GM18519 (cell line): ENCODE measurements at regions not wholly inside any gene's neighbourhood (a gene's known extent, or its start where the extent isn't known, plus 50 kb on each side); places are given as distances from the start of the nearest gene placed in this dataset.

Source experiments
- ATAC-seq: cut with Tn5 transposase; IDR thresholded peaks from one replicate; pipeline ENCODE4 v1.9.1; 2021; ENCODE audit warnings: mild to moderate bottlenecking, moderate library complexity; ENCODE audit not compliant: unreplicated experiment, low FRiP score

- ATAC-seq, result no peak
Measured at GRCh38 chr6:144885817-144886216, 600.7 kb downstream of the UTRN start.

DNA sequence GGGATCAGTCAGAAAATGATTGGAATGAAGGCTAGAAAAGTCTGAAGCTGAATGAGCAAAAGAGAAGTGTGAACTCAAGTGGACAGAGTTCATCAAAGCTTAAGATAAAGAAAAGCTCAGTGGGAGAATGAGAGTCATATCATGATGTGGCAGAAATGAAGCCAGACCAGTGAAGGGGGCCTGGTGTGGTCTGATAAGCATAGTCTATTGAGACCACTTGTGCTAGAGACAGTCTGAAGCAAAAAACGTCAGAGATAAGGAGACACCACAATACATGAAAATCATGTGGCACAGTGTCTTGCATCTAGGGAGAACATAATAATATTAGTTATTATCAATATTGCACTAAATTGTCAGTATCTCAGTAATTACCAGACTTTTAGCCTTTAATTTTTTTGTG, 601.5 kb downstream of the UTRN start:
- ATAC-seq, result no peak

GRCh38 chr6:144888621-144889020, 603.5 kb downstream of the UTRN start:
- no peak for ATAC-seq

DNA sequence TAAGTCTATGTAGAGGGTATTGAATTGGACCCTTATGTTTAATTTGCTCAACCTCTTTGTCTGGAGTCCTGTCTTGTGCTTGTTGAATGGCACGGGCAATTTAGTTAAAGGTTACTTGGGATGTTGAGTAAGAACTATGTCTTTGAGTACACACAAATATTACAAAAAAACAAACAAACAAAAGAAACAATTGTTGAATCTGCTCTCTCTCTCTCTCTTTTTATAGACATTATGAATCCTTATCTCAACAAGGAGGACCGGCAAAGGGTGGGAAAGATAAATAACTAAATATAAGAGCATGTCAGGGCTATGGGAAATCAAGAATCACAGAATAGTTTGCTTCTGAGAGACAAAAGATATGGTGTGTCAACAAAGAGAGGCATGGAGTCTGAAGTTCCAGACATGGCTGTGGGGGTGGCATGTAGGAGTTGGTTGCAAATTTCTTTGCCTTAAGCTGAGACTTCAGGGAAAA, 608.6 kb downstream of the UTRN start:
- no peak for ATAC-seq

- ATAC-seq, result no peak
Measured at GRCh38 chr6:144894240-144894639, 609.1 kb downstream of the UTRN start.

DNA sequence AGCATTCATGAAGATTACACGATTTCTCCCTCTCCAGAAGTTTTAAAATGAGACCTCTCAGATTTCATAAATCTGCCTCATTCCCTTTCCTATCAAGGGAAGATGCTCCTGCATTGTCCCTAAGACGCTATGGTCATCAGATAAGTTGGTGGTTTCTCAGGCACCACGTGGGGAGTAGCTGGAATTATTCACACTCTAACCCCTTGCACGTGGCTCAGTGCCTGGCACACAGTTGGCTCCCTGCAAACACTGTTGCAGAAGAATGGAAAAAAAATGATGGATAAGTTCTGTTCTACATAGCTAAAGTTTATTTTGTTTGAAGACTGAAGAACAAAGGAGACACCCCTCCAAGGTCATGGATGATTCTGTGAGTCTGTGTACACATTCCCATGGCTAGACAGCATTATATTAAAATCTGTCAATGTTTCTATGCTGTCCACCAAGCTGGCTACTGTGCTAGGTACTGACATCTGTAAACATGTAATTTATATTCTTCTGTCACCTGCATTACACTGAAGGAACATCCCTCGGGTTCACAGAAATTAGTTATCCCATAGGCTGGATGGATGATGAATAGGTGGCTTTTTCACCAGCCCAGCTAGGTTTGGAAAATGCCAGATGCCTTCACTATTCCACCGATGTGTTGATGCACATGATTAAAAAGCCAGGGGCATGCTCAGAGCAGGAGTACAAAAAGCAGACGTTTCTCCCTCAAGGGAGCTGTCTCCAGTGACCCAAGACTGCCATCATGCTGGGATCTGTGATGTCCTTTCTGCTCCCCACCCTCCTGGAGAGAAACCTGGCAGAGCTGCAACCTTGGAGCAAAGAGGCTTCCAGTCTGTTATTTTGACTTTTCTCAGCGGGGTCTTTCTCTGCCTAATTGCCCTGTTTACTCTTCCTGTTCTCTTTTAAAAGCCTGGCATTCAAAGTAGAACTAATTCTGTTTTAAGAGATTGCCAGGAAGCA, 610.5 kb downstream of the UTRN start:
- ATAC-seq, result no peak

- ATAC-seq, result no peak
Measured at GRCh38 chr6:144896289-144896688, 611.2 kb downstream of the UTRN start.

DNA sequence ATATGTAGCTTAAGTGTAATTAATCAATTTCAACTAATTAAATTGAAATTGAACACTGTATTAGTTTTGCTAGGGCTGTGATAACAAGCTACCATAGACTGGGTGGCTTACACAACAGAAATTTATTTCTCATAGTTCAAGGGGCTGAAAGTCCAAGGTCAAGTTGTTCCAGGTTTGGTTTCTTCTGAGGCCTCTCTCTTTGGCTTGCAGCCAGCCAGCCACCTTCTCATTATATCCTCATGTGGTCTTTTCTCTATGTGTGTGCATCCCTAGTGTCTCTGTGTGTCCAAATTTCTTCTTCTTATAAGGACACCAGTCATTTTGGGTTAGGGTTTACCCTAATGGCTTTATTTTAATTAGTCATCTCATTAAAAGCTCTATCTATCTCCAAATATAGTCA, 611.7 kb downstream of the UTRN start:
- no peak for ATAC-seq

GRCh38 chr6:144897441-144897921, 612.3 kb downstream of the UTRN start:
- no peak for ATAC-seq

GRCh38 chr6:144898052-144898689, 613.0 kb downstream of the UTRN start:
- ATAC-seq, result no peak

- no peak for ATAC-seq
Measured at GRCh38 chr6:144898741-144899140, 613.6 kb downstream of the UTRN start.

DNA sequence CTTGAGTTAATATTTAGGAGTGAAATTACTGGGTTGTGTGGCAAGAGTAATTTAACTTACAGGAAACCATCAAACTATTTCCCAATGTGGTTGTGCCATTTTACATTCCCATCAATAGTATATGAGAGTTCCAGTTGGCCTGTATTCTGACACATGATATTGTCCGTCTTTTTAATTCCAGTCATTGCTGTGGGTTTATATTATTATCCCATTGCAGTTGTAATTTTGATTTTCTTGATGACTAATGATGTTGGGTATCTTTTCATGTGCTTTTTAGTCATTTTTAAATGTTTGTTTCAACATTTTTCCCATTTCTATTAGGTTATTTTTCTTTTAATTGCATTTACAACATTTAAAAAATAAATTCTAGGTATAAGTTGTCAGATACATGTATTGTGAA, 614.0 kb downstream of the UTRN start:
- ATAC-seq, result no peak

- no peak for ATAC-seq
Measured at GRCh38 chr6:144901412-144901811, 616.3 kb downstream of the UTRN start.

DNA sequence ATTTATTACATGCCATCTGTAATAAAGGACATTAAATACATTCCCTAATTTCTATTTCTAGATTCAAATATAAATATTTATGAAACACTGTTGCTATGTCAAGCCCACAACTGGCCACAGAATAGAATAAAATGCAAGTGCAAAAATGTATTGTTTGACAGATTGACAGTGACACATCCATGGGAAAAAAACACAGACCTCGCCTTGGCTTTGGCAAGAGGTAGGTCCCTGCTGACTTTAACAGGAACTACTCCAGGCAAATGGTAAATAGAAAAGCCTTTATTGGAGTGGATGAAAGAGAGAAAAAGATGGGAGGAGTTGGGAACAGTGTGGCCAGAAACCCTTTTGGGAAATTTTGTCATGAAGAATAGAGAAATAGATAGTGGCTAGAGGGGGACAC, 622.9 kb downstream of the UTRN start:
- no peak for ATAC-seq

- ATAC-seq, result no peak
Measured at GRCh38 chr6:144909753-144910285, 624.7 kb downstream of the UTRN start.

GRCh38 chr6:144911322-144911721, 626.2 kb downstream of the UTRN start:
- ATAC-seq, result no peak

DNA sequence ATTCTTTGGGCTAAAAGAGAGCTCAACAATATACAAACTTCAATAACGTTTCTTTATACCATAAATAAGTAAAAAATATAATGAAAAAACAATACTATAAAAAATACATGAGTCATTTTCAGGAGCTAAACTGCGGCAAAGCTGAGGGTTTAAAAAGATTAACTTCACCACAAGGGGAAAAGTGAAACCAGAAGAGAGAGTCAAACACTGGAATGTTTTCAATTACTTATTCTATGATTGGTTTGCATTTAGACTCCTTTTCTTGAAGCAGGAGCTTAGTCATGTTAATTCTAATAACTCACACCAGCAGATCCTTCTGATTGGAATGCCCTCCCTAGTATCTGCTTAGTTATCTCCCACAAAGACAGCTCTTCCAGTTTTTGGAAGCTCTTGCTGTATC, 627.3 kb downstream of the UTRN start:
- no peak for ATAC-seq

DNA sequence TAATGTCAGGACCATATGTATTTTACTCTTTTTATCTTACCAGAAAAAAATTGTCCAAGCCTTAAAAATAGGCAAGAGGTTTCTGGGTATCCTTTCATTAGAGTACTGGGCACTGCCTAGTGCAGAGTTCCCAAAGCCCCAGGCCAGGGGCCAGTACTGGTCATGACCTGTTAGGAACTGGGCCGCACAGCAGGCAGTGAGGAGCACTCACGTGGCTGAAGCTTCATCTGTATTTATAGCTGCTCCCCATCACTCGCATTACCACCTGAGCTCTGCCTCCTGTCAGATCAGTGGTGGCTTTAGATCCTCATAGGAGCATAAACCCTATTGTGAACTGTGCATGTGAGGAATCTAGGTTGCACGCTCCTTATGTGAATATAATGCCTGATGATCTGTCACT, 632.9 kb downstream of the UTRN start:
- ATAC-seq, result no peak

- ATAC-seq, result no peak
Measured at GRCh38 chr6:144919560-144919959, 634.4 kb downstream of the UTRN start.

- ATAC-seq, result no peak
Measured at GRCh38 chr6:144920391-144920961, 635.3 kb downstream of the UTRN start.
